ENCODE measurements at regions not wholly inside any gene's neighbourhood (a gene's known extent, or its start where the extent isn't known, plus 50 kb on each side); places are given as distances from the start of the nearest gene placed in this dataset.

DNA sequence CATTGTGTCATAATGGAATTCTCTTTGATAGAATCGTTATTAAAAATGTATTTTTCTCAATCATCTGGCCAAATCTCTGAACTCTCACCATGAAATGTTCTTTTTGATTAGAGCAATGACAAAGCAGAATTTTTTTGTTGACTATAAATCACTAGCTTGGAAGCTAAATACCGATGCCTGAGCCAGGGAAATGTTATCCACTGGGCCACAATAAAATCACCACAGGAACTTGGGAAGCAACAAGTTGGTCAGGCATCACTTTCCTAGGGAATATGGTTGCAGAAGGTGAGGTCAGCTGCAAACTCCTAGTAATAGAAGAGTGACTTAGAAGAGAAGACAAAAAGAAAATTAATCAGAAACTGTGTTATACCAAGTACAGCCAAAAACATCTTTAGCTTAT, 60.6 kb upstream of the CFAP47 start:
- Histone ChIP-seq H3K4me3 (ENCODE audit: extremely low read depth in 1 of 4, insufficient read depth in 2 of 4, low read depth in 3 of 4, low read length in 4 of 4) (no peak overlapping the region), H2BK12ac (ENCODE audit: low read depth, low read length) (no peak overlapping the region), H3K23ac (ENCODE audit: insufficient read length) (no peak overlapping the region), H3K79me2 (ENCODE audit: control insufficient read depth in 1 of 2, insufficient read depth in 2 of 2, low read length in 2 of 2) (no peaks in the 10 kb centered on the region), H2BK20ac (ENCODE audit: low read length) (no peak overlapping the region), H3K36me3 (ENCODE audit: control insufficient read depth in 2 of 4, insufficient read depth in 4 of 4, low read length in 3 of 4) (no peaks in the 10 kb centered on the region), H3K4ac (replicated peaks; ENCODE audit: insufficient read length, low read depth, low read length) (no peak overlapping the region), H4K91ac (replicated peaks; ENCODE audit: insufficient read length, low read length) (no peak overlapping the region), H3K18ac (ENCODE audit: extremely low read depth, low read length) (no peak overlapping the region), H3K14ac (ENCODE audit: insufficient read length) (no peak overlapping the region), H2AFZ (ENCODE audit: low read length) (no peak overlapping the region), H2BK5ac (ENCODE audit: low read depth, low read length) (no peak overlapping the region), H4K8ac (ENCODE audit: extremely low read depth, insufficient read depth, low read length) (no peak overlapping the region), H3K9ac (replicated peaks in 1 of 4; ENCODE audit: extremely low read depth in 1 of 4, low read depth in 3 of 4, low read length in 3 of 4) (no peak overlapping the region), H4K20me1 (replicated peaks in 1 of 2; ENCODE audit: control insufficient read depth in 1 of 2, insufficient read depth in 2 of 2, low read length in 2 of 2) (no peaks in the 10 kb centered on the region), H3K9me3 (ENCODE audit: insufficient read depth in 2 of 2, low read depth in 1 of 2, low read length in 1 of 2) (no peaks in the 10 kb centered on the region), H3K27me3 (replicated peaks in 1 of 4; ENCODE audit: control insufficient read depth in 3 of 4, extremely low read depth in 1 of 4, insufficient read depth in 3 of 4, low read length in 3 of 4) (no peaks in the 10 kb centered on the region), H4K5ac (ENCODE audit: insufficient read length, low read depth, low read length) (no peak overlapping the region), H3K23me2 (ENCODE audit: low read depth, low read length) (no peaks in the 10 kb centered on the region), H3K79me1 (ENCODE audit: low read depth, low read length) (no peaks in the 10 kb centered on the region), H2BK15ac (ENCODE audit: low read length) (no peak overlapping the region), H3K4me2 (ENCODE audit: insufficient read depth in 1 of 2, low read depth in 2 of 2, low read length in 2 of 2) (no peak overlapping the region), H3K27ac (ENCODE audit: low read depth, low read length) (no peak overlapping the region), H3K56ac (replicated peaks; ENCODE audit: insufficient read length, low read depth, low read length) (no peak overlapping the region), H2BK120ac (replicated peaks; ENCODE audit: low read depth, low read length) (no peak overlapping the region), H3K4me1 (replicated peaks in 1 of 4; ENCODE audit: control insufficient read depth in 3 of 4, insufficient read depth in 4 of 4, low read length in 3 of 4) (no peaks in the 10 kb centered on the region), H2AK5ac (ENCODE audit: low read depth, low read length) (no peak overlapping the region)
- TF ChIP-seq, protein P1, sequence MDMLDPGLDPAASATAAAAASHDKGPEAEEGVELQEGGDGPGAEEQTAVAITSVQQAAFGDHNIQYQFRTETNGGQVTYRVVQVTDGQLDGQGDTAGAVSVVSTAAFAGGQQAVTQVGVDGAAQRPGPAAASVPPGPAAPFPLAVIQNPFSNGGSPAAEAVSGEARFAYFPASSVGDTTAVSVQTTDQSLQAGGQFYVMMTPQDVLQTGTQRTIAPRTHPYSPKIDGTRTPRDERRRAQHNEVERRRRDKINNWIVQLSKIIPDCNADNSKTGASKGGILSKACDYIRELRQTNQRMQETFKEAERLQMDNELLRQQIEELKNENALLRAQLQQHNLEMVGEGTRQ (IDR thresholded peaks at IDR 0.05; ENCODE audit: low read length): no peak
- no peak for TF ChIP-seq RNF2 (IDR thresholded peaks at IDR 0.05; ENCODE audit: borderline replicate concordance, low read depth, low read length, missing control alignments, poor library complexity, severe bottlenecking)
- TF ChIP-seq TAF1 (IDR thresholded peaks at IDR 0.05; ENCODE audit: low read depth, low read length): no peak
- TF ChIP-seq HDAC6 (IDR thresholded peaks at IDR 0.05; ENCODE audit: low read depth, low read length): no peak
- TF ChIP-seq RAD21 (IDR thresholded peaks at IDR 0.05 in 1 of 2, conservative IDR thresholded peaks at IDR 0.05 in 1 of 2; ENCODE audit: low read depth in 2 of 2, low read length in 2 of 2): no peak
- no peak for TF ChIP-seq SIRT6 (IDR thresholded peaks at IDR 0.05; ENCODE audit: low read length)
- no peak for TF ChIP-seq TBP (IDR thresholded peaks at IDR 0.05; ENCODE audit: low read depth, low read length)
- TF ChIP-seq BACH1 (IDR thresholded peaks at IDR 0.05; ENCODE audit: low read length): no peak
- no peak for TF ChIP-seq NRF1 (IDR thresholded peaks at IDR 0.05; ENCODE audit: low read depth, low read length)
- no peak for TF ChIP-seq YY1 (IDR thresholded peaks at IDR 0.05; ENCODE audit: low read depth, low read length)
- FAIRE-seq (no peak), DNase-seq (ENCODE audit: low read depth in 1 of 2, low spot score in 2 of 2) (no peak)
- POLR2A ChIA-PET (ENCODE audit: partially characterized antibody): no interaction called here
- CTCF ChIA-PET (ENCODE audit: partially characterized antibody): interaction anchor here (0.8 kb wide), 1 partner anchor 709 kb away, joined by 3 read pairs; no protein-coding TSS in a partner anchor
- WGBS, 2 experiments (ENCODE audit: extremely low coverage in 1 of 2, insufficient coverage in 1 of 2, insufficient read length in 1 of 2, insufficient replicate concordance in 2 of 2, low coverage in 1 of 2, low lambda C conversion rate in 2 of 2, missing lambda C conversion rate in 1 of 2): 86% methylated on average over 2 of the region's 2 CpGs; no CpG with 5 or more reads in 1 of the 2 experiments
